Suppressor macrophage treated with lipopolysaccharide for 1 hour (primary cell): ENCODE measurements at regions not wholly inside any gene's neighbourhood (a gene's known extent, or its start where the extent isn't known, plus 50 kb on each side); places are given as distances from the start of the nearest gene placed in this dataset.
"Not testable (repeated sequence)": the region's sequence is repeated elsewhere in the genome, so short reads cannot be mapped to it uniquely, and the experiment has no call there.

ENCODE experiments used
- DNase-seq, 3 donors: peaks; one replicate each; pipeline ENCODE4 v3.0.0-alpha.2; 2020 to 2022

DNA sequence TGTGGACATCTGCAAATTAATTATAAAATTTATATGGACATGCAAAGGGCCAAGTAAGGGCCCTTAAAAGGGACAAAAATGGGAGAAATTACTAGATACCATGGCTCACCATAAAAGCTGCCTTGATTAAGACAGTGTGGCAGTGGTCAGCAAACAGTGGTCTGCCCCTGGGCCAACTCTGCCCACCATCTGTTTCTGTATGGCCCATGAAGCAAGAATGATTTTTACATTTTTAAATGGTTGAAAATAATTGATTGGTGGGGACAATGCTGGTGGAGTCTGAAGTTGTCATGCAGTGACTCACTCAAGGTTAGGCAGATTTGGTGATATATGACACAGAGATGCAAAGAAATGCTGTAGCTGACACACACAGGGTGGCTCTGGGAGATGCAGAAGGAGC lies 143.2 kb upstream of the PRDM7 start:
- not testable (repeated sequence) for DNase-seq

DNA sequence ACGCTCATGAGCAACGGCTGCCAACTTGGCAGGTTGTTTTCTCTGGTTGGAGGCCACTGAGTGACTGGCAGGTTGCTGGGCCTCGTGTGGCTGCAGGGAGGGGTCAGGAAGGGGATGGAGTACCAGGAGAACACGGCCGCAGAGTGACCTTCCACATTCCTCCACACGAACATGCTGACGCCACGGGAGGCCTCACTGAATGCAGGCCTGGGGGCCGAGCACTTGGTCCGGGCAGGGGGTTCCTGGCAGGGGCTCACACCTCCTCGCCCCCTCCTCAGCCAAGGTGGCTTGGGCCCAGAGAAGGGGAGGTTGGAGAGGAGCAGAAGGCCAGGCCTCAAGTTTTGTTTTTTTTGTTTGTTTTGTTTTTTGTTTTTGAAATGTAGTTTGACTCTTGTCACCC lies 98.5 kb upstream of the PRDM7 start:
- not testable (repeated sequence) for DNase-seq

GRCh38 chr16:90171626-90172025 lies 94.5 kb upstream of the PRDM7 start:
- not testable (repeated sequence) for DNase-seq

GRCh38 chr16:90169127-90169655 lies 92.1 kb upstream of the PRDM7 start:
- not testable (repeated sequence) for DNase-seq

- peak in 1 of 3 donors; percentile 14 for DNase-seq
Measured at GRCh38 chr16:90168349-90169126, 91.4 kb upstream of the PRDM7 start.

- DNase-seq, result not testable (repeated sequence)
Measured at GRCh38 chr16:90167734-90168133, 90.6 kb upstream of the PRDM7 start.

DNA sequence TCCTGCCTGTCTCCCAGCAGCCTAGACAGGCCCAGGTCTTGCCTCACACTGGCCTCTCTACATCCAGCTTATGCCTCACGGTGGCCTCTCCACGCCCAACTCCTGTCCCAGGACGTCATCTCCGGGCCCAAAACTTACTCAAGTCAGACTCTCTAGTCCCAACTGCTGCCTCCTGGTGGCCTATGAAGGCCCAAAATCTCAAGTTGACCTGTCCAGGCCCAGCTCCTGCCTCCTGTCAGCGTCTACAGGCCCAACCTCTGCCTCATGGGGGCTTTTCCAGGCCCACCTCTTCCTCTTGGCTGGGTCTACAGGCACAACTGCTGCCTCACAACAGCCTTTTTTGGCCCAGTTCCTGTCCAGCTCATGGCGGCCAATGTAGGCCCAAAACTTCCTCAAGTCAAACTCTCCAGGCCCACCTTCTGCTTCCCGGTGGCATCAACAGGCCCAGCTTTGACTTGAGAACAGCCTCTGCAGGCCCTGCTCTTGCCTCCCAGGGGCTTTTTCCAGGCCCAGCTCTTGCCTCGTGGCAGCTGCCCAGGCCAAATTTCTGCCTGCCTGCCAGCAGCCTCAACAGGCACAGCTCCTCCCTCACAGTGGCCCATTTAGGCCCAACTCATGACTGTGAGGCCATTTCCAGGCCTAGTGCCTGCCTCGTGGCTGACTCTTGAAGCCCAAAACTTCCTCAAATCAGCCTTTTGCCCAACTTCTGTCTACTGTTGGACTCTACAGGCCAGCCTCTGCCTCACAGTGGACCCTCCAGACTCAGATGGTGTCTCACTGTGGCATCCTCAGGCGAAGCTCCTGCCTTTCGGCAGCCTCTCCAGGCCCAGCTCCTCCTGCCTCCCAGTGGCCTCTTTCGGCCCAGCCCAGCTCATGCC lies 89.8 kb upstream of the PRDM7 start:
- DNase-seq, result peak in 1 of 3 donors; percentile 16

- DNase-seq, result not testable (repeated sequence)
Measured at GRCh38 chr16:90151027-90151426, 73.9 kb upstream of the PRDM7 start.
